ENCODE measurements at regions not wholly inside any gene's neighbourhood (a gene's known extent, or its start where the extent isn't known, plus 50 kb on each side); places are given as distances from the start of the nearest gene placed in this dataset.
"Not testable (repeated sequence)": the region's sequence is repeated elsewhere in the genome, so short reads cannot be mapped to it uniquely, and the experiment has no call there.

DNA sequence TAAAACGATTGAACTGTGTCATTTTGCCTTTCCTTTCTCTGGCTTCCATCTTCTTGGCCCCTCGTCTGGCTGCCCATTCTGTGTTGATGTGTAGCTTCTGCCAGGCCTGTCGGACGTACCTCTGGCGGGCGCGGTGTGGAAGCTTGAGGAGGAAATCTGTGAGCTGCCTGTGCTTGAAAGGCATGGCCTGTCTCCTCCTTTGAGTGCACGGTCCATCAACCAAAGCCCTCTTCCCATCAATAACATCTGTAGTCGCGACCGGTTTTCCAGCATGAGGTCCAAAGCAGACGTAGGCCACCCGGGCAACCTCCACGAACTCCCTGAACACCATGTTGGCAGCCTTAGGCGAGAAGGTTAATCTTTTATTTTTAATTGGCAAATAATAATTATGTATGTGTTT, 202.7 kb downstream of the CRLF2 start:
- DNase-seq: no peak

DNA sequence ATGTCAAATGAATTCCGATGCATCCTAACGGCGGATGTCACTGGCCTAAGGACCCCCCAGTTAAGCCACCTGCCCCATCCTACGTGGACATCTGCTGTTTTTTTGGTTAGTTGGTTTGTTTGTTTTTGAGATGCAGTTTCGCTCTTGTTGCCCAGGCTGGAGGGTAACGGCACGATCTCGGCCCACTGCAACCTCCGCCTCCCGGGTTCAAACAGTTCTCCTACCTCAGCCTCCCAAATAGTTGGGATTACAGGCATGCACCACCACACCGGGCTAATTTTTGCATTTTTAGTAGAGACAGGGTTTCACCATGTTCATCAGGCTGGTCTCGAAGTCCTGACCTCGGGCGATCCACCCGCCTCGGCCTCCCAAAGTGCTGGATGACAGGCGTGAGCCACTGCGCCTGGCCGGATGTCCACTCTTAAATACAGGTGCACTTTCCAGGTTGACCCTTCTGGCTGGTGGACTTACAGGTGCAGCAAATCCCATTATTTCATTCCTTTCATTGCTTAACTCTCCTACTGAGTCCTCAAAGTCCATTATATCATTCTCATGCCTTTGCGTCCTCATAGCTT, 206.2 kb downstream of the CRLF2 start:
- no peak for DNase-seq

DNA sequence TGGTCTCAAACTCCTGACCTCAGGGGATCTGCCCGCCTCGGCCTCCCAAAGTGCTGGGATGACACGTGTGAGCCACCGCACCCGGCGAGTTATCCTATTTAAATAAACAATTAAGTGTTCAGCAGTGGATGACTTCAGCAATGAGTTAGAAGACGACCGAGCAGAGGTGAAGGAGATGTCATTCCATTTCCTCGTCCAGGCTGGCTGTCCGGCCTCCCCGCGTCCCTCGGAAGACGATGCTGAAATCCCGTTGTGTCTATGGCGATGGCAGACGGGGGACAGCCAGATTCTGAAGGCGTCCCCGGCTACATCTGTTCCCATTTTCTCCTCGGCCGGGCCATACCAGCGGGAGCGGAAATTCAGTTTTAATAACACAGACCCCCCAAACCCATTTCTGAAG, 209.8 kb downstream of the CRLF2 start:
- DNase-seq: no peak

DNA sequence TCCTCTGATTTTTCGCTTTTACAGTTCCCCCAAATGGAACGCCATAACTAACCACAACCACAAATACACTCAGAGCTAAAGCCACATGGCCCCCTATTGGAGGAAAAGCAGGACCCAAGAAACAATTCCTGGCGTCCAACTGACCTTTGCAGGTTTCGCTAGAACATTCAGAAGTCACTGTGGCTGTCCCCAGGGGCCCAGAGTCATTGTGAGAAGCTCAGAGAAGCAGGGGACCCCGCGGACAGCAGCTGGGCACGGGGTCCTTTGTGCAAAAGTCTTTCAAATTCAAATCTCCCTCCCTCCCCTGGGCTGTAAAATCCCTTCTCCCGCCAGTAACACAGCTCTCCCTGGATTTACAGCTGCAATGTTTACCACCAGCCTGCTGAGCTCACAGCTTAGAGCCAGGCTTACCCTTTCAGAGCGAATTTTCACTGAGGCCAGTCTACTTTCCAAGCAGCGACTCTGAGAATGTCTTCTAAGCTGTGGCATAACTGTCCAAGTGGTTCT, 214.8 kb downstream of the CRLF2 start:
- no peak for DNase-seq

DNA sequence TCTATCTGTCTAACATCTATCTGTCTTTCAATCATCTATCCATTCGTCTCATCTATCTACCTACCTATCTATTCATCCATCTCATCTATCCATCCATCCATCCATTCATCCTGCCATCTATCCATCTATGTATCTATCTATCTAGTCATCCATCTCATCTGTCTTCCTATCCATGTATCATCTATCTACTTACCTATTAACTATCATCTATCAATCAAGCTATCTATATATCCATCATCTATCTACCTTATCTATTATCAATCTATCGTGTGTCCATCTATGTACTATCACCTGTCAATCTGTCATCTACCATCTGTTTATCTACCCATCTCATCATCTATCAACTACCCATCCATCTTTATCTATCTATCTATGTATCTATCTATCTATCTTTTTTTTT, 217.7 kb downstream of the CRLF2 start:
- no peak for DNase-seq

DNA sequence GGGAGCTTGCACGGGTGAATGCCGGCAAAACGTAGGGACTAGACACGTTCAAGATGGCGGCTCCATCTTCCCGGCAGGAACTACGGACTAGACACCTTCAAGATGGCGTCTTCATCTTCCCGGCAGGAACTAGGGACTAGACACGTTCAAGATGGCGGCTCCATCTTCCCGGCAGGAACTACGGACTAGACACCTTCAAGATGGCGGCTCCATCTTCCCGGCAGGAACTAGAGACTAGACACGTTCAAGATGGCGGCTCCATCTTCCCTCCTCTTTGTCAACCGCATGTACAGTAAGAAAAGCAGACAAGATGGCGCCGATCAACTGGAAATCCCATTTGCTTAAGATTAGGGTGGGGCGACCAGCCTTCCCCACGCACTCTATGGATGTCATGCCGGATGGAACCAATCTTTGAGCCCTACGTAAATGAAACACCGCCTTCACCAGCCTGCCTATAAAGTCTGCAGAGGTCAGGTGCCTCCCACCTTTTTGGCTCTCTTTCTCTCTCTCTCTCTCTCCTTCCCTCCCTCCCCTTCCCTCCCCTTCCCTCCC, 222.4 kb downstream of the CRLF2 start:
- peak; percentile 44 for DNase-seq

DNA sequence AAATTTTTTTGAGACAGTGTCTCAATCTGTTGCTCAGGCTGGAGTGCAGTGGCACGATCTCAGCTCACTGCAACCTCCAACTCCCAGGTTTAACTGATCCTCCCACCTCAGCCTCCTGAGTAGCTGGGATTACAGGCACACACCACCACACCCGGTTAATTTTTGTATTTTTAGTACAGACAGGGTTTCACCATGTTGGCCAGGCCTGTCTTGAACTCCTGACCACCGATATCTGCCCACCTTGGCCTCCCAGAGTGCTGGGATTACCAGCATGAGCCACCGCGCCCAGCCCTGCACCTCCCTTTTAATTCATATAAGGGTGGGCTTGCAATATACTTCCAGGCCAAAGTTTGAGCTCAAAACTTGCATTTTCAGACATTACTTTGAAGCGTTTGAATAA, 223.9 kb downstream of the CRLF2 start:
- DNase-seq: not testable (repeated sequence)

DNA sequence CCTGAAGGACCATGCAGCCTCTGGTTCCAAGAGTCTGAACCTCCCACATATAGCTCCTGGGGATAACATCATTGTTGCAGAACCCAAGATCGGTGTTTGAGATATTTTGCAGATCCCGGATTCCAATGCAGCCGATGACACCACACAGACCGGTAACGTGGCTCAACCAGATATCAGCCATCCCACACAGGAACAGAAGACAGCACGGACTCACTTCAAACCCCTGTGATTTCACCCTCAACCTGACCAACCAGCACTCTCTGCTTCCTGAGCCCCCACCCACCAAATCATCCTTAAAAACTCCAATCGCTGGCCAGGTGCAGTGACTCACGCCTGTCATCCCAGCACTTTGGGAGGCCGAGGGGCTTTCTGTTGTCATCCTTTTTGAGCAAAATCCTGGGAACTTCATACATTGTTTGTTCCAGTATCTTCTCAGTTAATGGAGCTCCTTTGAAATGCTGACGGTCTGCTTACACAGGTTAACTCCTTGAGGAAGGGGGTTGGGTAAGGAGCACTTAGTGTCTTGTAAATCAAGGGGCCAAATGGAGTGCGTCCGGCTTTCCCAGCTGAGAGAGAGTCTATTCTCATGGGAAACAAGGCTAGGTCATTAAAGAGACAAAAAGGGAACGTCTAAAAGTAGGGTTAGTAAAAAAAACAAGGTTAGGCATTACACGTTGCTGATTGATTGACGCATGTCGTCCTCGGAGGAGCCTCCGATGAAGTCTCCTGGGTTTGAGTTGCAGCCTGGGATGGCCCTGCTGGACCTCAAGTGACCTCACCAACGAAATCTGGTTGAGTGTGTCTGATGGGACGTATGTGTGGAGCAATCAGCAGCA, 230.4 kb downstream of the CRLF2 start:
- DNase-seq: no peak

DNA sequence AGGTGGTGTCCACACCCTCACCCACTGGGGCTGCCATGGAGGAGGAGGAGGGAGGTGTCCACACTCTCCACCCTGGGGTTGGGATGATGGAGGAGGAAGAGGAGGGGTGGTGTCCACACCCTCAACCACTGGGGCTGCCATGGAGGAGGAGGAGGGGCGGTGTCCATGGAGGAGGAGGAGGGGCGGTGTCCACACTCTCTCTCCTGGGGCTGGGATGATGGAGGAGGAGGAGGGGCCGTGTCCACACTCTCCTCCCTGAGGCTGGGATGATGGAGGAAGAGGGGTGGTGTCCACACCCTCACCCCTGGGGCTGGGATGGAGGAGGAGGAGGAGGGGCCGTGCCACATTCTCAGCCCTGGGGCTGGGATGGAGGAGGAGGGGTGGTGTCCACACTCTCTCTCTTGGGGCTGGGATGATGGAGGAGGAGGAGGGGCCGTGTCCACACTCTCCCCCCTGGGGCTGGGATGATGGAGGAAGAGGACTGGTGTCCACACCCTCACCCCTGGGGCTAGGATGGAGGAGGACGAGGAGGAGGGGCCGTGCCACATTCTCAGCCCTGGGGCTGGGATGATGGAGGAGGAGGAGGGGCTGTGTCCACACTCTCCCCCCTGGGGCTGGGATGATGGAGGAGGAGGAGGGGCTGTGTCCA, 231.7 kb downstream of the CRLF2 start:
- no peak for DNase-seq

DNA sequence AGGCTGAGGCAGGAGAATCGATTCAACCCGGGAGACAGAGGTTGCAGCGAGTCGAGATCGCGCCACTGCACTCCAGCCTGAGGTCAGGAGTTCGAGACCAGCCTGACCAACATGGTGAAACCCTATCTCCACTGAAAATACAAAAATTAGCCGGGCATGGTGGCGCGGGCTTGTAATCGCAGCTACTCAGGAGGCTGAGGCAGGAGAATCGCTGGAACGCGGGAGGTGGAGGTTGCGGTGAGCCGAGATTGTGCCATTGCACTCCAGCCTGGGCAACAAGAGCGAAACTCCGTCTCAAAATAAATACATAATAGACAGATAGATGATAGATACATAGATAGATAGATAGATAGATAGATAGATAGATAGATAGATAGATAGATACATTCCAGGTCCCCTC, 233.3 kb downstream of the CRLF2 start:
- DNase-seq: not testable (repeated sequence)

DNA sequence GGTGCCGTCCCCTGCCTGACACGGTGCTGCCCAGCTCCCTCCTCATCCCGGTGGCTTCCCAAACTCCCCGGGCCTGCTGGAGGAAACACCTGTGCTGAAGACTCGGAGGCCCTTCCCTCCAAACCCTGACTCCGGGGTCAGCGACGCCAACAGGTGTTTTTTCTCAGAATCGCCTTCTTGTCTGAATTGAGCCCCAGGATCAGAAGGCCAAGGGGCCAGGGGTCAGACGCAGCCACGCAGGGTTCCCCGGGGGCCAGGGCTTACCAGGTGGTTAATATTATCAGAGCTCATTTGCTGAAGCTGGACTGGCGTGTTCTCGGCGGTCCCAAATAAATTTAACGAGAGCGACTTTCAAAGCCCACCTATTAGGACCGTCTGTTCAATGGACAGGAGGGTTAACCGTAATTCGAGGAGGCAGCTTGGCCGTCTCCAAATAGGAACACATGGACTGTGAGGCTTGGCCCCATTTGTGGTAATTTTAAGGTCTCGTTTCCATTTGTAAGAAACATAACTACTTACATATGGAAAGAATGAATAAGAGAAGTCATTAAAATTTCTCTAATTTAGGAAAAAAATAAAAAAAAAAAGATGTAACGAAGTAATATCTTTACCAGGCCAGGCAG, 239.3 kb downstream of the CRLF2 start:
- no peak for DNase-seq

DNA sequence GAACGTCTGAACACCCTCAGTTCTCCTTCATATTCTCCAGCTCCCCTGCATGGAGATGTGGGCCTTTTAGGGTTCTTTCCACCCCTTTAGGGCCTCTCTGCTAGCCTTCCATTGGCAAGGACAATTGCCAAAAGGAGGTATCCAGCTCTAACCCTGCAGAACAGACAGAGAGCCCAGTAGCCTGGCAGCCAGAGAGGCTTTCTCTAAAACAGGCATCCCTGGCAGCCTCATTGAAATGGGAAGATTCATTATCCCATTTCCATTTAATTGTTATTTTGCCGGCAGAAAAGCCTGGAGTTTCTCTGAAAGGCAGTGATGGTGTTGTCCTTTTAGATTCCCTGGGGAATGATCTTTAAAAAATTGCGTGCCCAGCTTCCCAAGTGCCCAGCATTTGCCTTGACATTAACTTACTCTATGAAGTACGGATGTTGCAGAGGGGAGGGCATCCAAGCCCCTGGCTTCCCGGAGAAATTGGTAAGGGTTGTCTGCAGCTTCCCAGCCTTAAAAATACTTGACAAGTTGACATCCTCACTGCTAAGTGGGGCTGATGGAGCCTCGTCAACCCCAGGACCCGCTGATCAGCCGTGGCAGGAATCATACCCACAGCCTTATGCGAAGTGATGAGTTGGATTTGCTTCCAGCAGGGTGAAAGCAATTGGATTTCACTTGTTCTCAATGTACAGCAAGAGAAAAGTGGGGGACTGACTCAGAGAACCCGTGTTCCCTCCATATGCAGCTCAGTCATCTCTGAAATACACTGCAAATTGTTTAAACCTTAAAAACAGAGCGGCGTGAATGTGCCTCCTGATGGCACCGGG, 244.1 kb downstream of the CRLF2 start:
- no peak for DNase-seq

DNA sequence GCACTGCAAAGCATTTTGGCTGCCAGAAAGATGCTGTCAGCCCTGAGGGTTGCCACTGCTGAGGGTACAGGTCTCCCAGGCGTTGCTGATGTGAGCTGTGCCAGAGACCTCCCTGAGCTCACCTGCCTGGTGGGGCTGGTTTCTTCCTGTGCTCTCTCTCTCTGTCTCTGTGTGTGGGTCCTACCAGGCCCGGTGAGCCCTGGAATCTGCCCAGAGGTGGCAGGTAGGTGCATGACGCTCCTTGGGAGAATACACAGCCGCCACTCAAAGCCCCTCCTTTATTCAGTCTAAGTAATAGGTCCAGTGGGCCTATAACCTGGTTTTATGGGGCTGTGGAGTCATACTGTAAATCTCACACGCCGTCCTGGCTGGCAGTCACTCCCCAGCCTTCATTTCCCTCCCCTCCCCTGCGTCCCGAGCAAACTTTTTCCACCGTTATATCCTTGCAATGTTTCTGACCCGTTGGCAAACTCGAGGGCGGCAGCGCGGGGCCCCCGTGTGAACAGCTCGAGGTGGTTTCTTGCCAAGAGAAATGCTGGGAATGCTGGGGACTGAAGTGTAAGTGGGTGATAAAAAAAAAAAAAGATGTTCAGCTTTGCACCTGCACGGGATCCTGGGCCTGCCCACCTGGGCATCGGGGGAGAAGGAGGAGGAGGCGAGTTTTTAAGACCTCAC, 245.9 kb downstream of the CRLF2 start:
- DNase-seq: no peak

DNA sequence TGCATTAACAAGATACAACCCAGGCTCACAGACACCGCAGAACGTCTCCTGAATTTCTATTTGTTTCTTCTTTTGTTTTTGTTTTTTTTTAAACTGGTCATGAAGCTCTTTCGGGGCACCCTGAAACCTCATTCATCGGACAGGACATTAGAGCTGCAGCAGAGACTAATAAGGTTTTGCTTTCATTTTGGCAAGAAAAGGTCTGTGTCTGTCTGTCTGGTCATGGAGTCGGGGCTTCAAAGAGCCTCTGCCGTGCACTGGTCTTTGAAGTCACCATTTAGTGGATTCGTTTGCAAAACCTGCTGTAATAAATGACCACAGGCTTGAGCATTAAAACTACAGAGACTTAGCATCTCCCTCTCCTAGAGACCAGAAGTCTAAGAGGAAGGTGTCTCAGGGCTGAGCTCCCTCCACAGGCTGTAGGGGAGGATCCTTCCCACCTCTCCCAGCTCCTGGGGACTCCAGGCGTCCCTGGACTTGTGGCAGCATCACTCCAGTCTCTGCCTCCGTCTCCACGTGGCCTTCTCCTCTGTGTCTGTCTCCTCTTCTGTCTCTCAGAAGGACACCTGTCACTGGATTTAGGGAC, 247.5 kb downstream of the CRLF2 start:
- DNase-seq: no peak

DNA sequence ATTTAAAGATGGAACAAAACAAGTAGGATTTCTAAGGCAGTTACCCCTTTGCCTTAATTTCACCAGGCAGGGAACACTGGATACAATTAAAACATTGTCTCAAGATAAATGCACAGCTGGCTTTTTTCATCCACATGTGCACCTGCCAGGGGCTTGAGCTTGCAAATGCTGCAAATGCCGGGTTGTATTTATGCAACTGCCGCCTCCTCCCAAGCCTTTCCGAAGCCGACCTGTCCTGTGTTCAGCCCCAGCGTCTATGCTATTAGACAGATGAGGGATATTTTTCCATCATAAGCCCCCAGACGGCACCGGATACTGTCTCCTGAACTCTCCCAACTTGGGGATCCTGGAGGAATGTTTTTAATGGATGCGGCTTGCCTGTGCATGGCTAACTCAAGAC, 251.6 kb downstream of the CRLF2 start:
- DNase-seq: no peak

DNA sequence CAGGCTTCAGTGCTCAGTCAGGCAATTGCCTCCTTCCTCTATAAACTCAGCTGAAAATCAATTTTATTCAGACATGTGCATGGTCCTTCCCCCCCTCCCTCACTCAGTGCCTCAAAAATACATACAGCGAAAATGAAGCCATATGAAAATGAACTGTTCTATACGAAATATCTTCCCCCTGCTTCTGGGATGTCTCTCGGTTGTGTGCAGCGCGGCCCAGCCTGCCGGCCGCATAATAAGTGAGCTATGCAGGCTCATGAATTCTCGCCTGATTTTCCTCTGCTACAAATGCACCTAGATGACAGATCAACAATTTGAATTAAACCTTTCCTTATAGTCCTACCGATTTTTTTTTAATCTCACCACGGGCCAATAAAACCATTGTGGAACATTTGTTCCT, 252.9 kb downstream of the CRLF2 start:
- no peak for DNase-seq

DNA sequence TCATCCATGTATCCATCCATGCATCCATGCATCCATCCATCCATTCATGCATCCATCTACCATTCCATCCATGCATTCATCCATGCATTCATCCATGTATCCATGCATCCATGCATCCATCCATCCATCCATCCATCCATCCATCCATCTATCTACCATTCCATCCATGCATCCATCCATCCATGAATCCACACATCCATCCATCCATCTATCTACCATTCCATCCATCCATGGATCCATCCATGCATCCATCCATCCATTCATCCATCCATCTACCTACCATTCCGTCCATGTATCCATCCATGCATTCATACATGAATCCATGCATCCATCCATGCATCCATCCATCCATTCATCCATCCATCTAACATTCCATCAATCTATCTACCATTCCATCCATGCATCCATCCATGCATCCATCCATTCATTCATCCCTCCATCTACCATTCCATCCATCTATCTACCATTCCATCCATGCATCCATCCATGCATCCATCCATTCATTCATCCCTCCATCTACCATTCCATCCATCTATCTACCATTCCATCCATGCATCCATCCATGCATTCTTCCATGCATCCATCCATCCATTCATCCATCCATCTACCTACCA, 257.2 kb downstream of the CRLF2 start:
- DNase-seq: not testable (repeated sequence)

DNA sequence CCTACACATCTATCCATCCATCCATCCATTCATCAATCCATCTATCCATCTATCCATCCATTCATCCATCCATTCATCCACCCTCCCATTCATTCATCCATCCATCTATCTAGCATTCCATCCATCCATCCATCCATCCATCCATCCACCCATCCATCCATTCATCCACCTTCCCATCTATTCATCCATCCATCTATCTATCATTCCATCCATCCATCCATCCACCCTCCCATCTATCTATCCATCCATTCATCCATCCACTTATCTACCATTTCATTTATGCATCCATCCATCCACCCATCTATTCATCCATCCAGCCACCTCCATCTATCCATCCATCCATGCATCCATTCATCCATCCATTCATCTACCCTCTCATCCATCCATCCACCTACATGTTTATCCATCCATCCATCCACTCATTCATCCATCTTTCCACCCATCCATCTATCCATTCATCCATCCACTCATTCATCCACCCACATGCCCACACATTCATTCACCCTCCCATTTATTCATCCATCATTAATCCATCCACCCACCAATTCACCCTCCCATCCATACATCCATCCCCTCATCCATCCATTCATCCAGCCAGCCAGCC, 258.5 kb downstream of the CRLF2 start:
- no peak for DNase-seq

DNA sequence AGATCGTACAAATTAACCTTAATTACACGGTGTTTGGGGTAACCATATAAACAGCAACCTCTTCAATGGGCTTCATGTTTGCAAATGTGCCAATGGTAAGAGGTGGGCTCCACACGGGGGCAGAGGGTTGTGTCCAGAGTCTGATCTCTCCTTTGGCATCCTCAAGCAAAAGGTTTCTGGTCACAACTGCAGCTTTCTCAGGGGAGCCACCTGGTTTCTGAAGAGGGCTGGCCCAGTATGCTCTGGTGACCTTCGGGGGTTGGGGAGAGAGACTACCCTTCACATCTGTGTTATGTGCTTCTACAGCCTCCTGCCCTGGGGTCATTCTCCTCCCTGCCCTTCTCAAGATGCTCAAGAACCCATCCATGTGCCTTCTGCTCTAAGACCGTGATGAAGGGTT, 259.6 kb downstream of the CRLF2 start:
- no peak for DNase-seq

DNA sequence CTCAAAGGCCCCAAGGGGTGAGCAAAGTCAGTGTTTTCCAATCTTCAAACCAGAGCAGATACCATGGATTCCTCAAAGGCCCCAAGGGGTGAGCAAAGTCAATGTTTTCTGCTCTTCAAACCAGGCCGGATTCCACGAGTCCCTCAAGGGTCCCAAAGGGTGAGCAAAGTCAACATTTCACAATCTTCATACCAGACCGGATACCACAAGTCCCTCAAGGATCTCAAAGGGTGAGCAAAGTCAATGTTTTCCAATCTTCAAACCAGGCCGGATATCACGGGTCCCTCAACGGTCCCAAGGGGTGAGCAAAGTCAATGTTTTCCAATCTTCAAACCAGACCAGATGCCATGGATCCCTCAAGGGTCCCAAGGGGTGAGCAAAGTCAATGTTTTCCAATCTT, 265.2 kb downstream of the CRLF2 start:
- DNase-seq: not testable (repeated sequence)
